ENCODE measurements at regions not wholly inside any gene's neighbourhood (a gene's known extent, or its start where the extent isn't known, plus 50 kb on each side); places are given as distances from the start of the nearest gene placed in this dataset.

DNA sequence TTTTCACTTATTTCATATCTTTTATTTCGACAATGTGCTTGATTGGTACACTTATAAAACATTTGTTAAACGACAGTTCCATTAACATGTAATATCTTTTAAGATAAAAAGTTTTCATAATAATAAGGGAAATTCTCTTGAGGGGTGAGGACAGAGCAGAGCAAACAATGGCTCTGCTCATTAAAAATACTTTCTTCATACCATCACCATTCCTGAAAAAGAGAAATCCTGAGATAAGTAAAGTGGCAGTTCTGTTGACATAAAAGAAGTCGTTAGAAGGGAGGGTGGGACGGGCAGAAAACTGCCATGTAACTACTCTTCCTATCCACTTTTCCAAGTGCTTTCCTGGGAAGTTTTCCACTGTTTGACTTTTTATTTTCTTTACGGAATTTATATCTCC lies 193.6 kb upstream of the CEP162 start:
- H3K36me3 ChIP-seq (ENCODE audit: insufficient read depth, low read length): no peaks in the 10 kb centered on the region

GRCh38 chr6:84417260-84417659 lies 189.8 kb upstream of the CEP162 start:
- Mint-ChIP-seq H3K4me3 (no peak overlapping the region), H3K36me3 (ENCODE audit: low read depth) (no peaks in the 10 kb centered on the region), H3K9me3 (peaks cover 3% of the 10 kb centered on the region), H3K4me1 (ENCODE audit: low read depth) (no peaks in the 10 kb centered on the region), H3K27ac (no peak overlapping the region), H3K27me3 (peaks cover 8% of the 10 kb centered on the region)
- POLR2A ChIA-PET: no interaction called here
- no peak overlapping the region for H3K27ac ChIP-seq (ENCODE audit: low read depth in 1 of 2, low read length in 2 of 2)
- no peak for ATAC-seq (ENCODE audit: poor library complexity)
- H3K27me3 ChIP-seq (ENCODE audit: control insufficient read depth in 1 of 2, insufficient read depth in 2 of 2, low read length in 2 of 2): no peaks in the 10 kb centered on the region
- no peak for DNase-seq
- no peak for TF ChIP-seq CTCF (IDR thresholded peaks at IDR 0.05)
- intact Hi-C loops (cut with DNase I, micrococcal nuclease): no loop called here
- CTCF ChIA-PET: no interaction called here
- no peaks in the 10 kb centered on the region for H3K9me3 ChIP-seq (ENCODE audit: control insufficient read depth in 1 of 2, insufficient read depth in 1 of 2, low read length in 2 of 2)
- H3K4me3 ChIP-seq (ENCODE audit: low read length): no peak overlapping the region
- no peaks in the 10 kb centered on the region for H3K4me1 ChIP-seq (ENCODE audit: insufficient read depth, low read length)
- no peaks in the 10 kb centered on the region for H3K36me3 ChIP-seq (ENCODE audit: insufficient read depth, low read length)

More for the DNA sequence above, 193.6 kb upstream of the CEP162 start:
- no peak overlapping the region for H3K27ac Mint-ChIP-seq
- Histone ChIP-seq H3K4me1 (ENCODE audit: insufficient read depth, low read length) (no peaks in the 10 kb centered on the region), H3K9me3 (ENCODE audit: control insufficient read depth in 1 of 2, insufficient read depth in 1 of 2, low read length in 2 of 2) (no peaks in the 10 kb centered on the region), H3K4me3 (ENCODE audit: low read length) (no peak overlapping the region), H3K27ac (ENCODE audit: low read depth in 1 of 2, low read length in 2 of 2) (no peak overlapping the region), H3K27me3 (ENCODE audit: control insufficient read depth in 1 of 2, insufficient read depth in 2 of 2, low read length in 2 of 2) (no peaks in the 10 kb centered on the region)
- ChIA-PET CTCF (no interaction called here), POLR2A (no interaction called here)
- no peak for DNase-seq
- H3K4me1 Mint-ChIP-seq (ENCODE audit: low read depth): no peaks in the 10 kb centered on the region
- ATAC-seq (ENCODE audit: poor library complexity): no peak
- peaks cover 16% of the 10 kb centered on the region for H3K27me3 Mint-ChIP-seq
- no peak overlapping the region for H3K4me3 Mint-ChIP-seq
- no peak for TF ChIP-seq CTCF (IDR thresholded peaks at IDR 0.05)
- intact Hi-C loops (cut with DNase I, micrococcal nuclease): no loop called here
- H3K9me3 Mint-ChIP-seq: no peaks in the 10 kb centered on the region
- no peaks in the 10 kb centered on the region for H3K36me3 Mint-ChIP-seq (ENCODE audit: low read depth)

GRCh38 chr6:84416043-84416657 lies 188.7 kb upstream of the CEP162 start:
- ChIA-PET CTCF (no interaction called here), POLR2A (no interaction called here)
- ATAC-seq (ENCODE audit: poor library complexity) (no peak), DNase-seq (no peak)
- Histone ChIP-seq H3K9me3 (ENCODE audit: control insufficient read depth in 1 of 2, insufficient read depth in 1 of 2, low read length in 2 of 2) (no peaks in the 10 kb centered on the region), H3K36me3 (ENCODE audit: insufficient read depth, low read length) (no peaks in the 10 kb centered on the region), H3K4me3 (ENCODE audit: low read length) (no peak overlapping the region), H3K4me1 (ENCODE audit: insufficient read depth, low read length) (no peaks in the 10 kb centered on the region), H3K27ac (ENCODE audit: low read depth in 1 of 2, low read length in 2 of 2) (no peak overlapping the region), H3K27me3 (ENCODE audit: control insufficient read depth in 1 of 2, insufficient read depth in 2 of 2, low read length in 2 of 2) (no peaks in the 10 kb centered on the region)
- no peaks in the 10 kb centered on the region for H3K4me1 Mint-ChIP-seq (ENCODE audit: low read depth)
- TF ChIP-seq CTCF (IDR thresholded peaks at IDR 0.05): no peak
- H3K9me3 Mint-ChIP-seq: peaks cover 3% of the 10 kb centered on the region
- H3K36me3 Mint-ChIP-seq (ENCODE audit: low read depth): no peaks in the 10 kb centered on the region
- peaks cover 4% of the 10 kb centered on the region for H3K27me3 Mint-ChIP-seq
- no peak overlapping the region for H3K4me3 Mint-ChIP-seq
- H3K27ac Mint-ChIP-seq: no peak overlapping the region
- intact Hi-C loops (cut with DNase I, micrococcal nuclease): no loop called here
